ENCODE measurements at regions not wholly inside any gene's neighbourhood (a gene's known extent, or its start where the extent isn't known, plus 50 kb on each side); places are given as distances from the start of the nearest gene placed in this dataset.

- no peak for TF ChIP-seq CTCF (IDR thresholded peaks at IDR 0.05)
- no peak for TF ChIP-seq POLR2A (IDR thresholded peaks at IDR 0.05)
These were observed 332.4 kb downstream of the ARPP21 start for GRCh38 chr3:35971686-35972085.
